GM21723 (cell line): ENCODE measurements at regions not wholly inside any gene's neighbourhood (a gene's known extent, or its start where the extent isn't known, plus 50 kb on each side); places are given as distances from the start of the nearest gene placed in this dataset.

Experiments used
- ATAC-seq: cut with Tn5 transposase; IDR thresholded peaks from one replicate; pipeline ENCODE4 v1.9.1; 2021; ENCODE audit warnings: mild to moderate bottlenecking, moderate library complexity; ENCODE audit not compliant: unreplicated experiment

- no peak for ATAC-seq
Measured at GRCh38 chr12:19572920-19573558, 133.7 kb downstream of the AEBP2 start.

GRCh38 chr12:19573866-19574265 lies 134.6 kb downstream of the AEBP2 start:
- ATAC-seq = no peak

- ATAC-seq = no peak
Measured at GRCh38 chr12:19574601-19575000, 135.3 kb downstream of the AEBP2 start.

GRCh38 chr12:19575337-19576243 lies 136.3 kb downstream of the AEBP2 start:
- no peak for ATAC-seq

GRCh38 chr12:19576506-19577280 lies 137.4 kb downstream of the AEBP2 start:
- ATAC-seq = no peak

GRCh38 chr12:19577281-19577530 lies 137.9 kb downstream of the AEBP2 start:
- ATAC-seq = no peak

- no peak for ATAC-seq
Measured at GRCh38 chr12:19584732-19585131, 145.4 kb downstream of the AEBP2 start.

- no peak for ATAC-seq
Measured at GRCh38 chr12:19588951-19589350, 149.7 kb downstream of the AEBP2 start.

- no peak for ATAC-seq
Measured at GRCh38 chr12:19591951-19592350, 152.7 kb downstream of the AEBP2 start.

GRCh38 chr12:19596434-19597166 lies 157.3 kb downstream of the AEBP2 start:
- no peak for ATAC-seq

- ATAC-seq = no peak
Measured at GRCh38 chr12:19597167-19598026, 158.1 kb downstream of the AEBP2 start.

GRCh38 chr12:19605720-19606119 lies 166.4 kb downstream of the AEBP2 start:
- no peak for ATAC-seq

- no peak for ATAC-seq
Measured at GRCh38 chr12:19608039-19608438, 168.7 kb downstream of the AEBP2 start.

GRCh38 chr12:19613051-19613535 lies 173.8 kb downstream of the AEBP2 start:
- ATAC-seq = no peak

GRCh38 chr12:19614601-19615383 lies 175.5 kb downstream of the AEBP2 start:
- no peak for ATAC-seq

GRCh38 chr12:19615384-19615725 lies 176.1 kb downstream of the AEBP2 start:
- ATAC-seq = no peak

GRCh38 chr12:19616781-19617180 lies 177.5 kb downstream of the AEBP2 start:
- ATAC-seq = no peak

GRCh38 chr12:19620222-19620621 lies 180.9 kb downstream of the AEBP2 start:
- no peak for ATAC-seq

- no peak for ATAC-seq
Measured at GRCh38 chr12:19623751-19624399, 184.6 kb downstream of the AEBP2 start.
